Muscle layer of duodenum (tissue), 2 donors: ENCODE measurements at regions not wholly inside any gene's neighbourhood (a gene's known extent, or its start where the extent isn't known, plus 50 kb on each side); places are given as distances from the start of the nearest gene placed in this dataset.

Experiments
- H3K27ac ChIP-seq: one replicate; pipeline ENCODE4 v1.7.0; 2013; ENCODE audit warnings: mild to moderate bottlenecking, low read length
- H3K27me3 ChIP-seq: one replicate; pipeline ENCODE4 v1.7.0; 2013; ENCODE audit warnings: low read depth, mild to moderate bottlenecking, control low read depth, low read length
- H3K36me3 ChIP-seq, 2 donors: one replicate each; pipeline ENCODE4 v1.7.0; 2013; ENCODE audit warnings: low read length in 2 of 2, control low read depth in 1 of 2, mild to moderate bottlenecking in 1 of 2; ENCODE audit not compliant: insufficient read depth in 2 of 2, control insufficient read depth in 1 of 2
- H3K4me1 ChIP-seq, 2 donors: one replicate each; pipeline ENCODE4 v1.7.0; 2013; ENCODE audit warnings: low read length in 2 of 2, mild to moderate bottlenecking in 2 of 2, control low read depth in 1 of 2, moderate library complexity in 1 of 2; ENCODE audit not compliant: insufficient read depth in 2 of 2, control insufficient read depth in 1 of 2
- H3K4me3 ChIP-seq, 2 donors: one replicate each; pipeline ENCODE4 v1.7.0; 2013; ENCODE audit warnings: low read length in 2 of 2, low read depth in 1 of 2, mild to moderate bottlenecking in 1 of 2
- H3K9me3 ChIP-seq, 2 donors: one replicate each; pipeline ENCODE4 v1.7.0; 2013; ENCODE audit warnings: low read length in 2 of 2, control low read depth in 1 of 2, mild to moderate bottlenecking in 1 of 2; ENCODE audit not compliant: control insufficient read depth in 1 of 2
- donor health status: healthy.

GRCh38 chr19:31089681-31090080, 259.6 kb downstream of the TSHZ3 start:
- Histone ChIP-seq H3K27ac (no peak overlapping the region), H3K36me3 (no peaks in the 10 kb centered on the region), H3K9me3 (no peaks in the 10 kb centered on the region), H3K4me1 (no peaks in the 10 kb centered on the region), H3K27me3 (no peaks in the 10 kb centered on the region), H3K4me3 (no peak overlapping the region)

- H3K36me3 ChIP-seq = no peaks in the 10 kb centered on the region
- no peaks in the 10 kb centered on the region for H3K4me1 ChIP-seq
- no peaks in the 10 kb centered on the region for H3K9me3 ChIP-seq
- no peaks in the 10 kb centered on the region for H3K27me3 ChIP-seq
- no peak overlapping the region for H3K4me3 ChIP-seq
- no peak overlapping the region for H3K27ac ChIP-seq
These were observed 264.1 kb downstream of the TSHZ3 start for GRCh38 chr19:31085125-31085524.

- H3K27ac ChIP-seq = no peak overlapping the region
- no peak overlapping the region for H3K4me3 ChIP-seq
- H3K4me1 ChIP-seq = no peaks in the 10 kb centered on the region
- no peaks in the 10 kb centered on the region for H3K9me3 ChIP-seq
- H3K27me3 ChIP-seq = no peaks in the 10 kb centered on the region
- H3K36me3 ChIP-seq = no peaks in the 10 kb centered on the region
These were observed 266.1 kb downstream of the TSHZ3 start for GRCh38 chr19:31083105-31083504.

GRCh38 chr19:31075146-31075655, 274.0 kb downstream of the TSHZ3 start:
- no peaks in the 10 kb centered on the region for H3K27me3 ChIP-seq
- no peak overlapping the region for H3K27ac ChIP-seq
- no peaks in the 10 kb centered on the region for H3K36me3 ChIP-seq
- H3K4me1 ChIP-seq = no peaks in the 10 kb centered on the region
- H3K9me3 ChIP-seq = no peaks in the 10 kb centered on the region
- H3K4me3 ChIP-seq = no peak overlapping the region

GRCh38 chr19:31074199-31075125, 274.8 kb downstream of the TSHZ3 start:
- Histone ChIP-seq H3K9me3 (no peaks in the 10 kb centered on the region), H3K36me3 (no peaks in the 10 kb centered on the region), H3K4me1 (no peaks in the 10 kb centered on the region), H3K4me3 (no peak overlapping the region), H3K27me3 (no peaks in the 10 kb centered on the region), H3K27ac (no peak overlapping the region)

- Histone ChIP-seq H3K27ac (no peak overlapping the region), H3K4me1 (no peaks in the 10 kb centered on the region), H3K4me3 (no peak overlapping the region), H3K27me3 (no peaks in the 10 kb centered on the region), H3K9me3 (no peaks in the 10 kb centered on the region), H3K36me3 (no peaks in the 10 kb centered on the region)
These were observed 275.6 kb downstream of the TSHZ3 start for GRCh38 chr19:31073485-31074198.

GRCh38 chr19:31072451-31072850, 276.8 kb downstream of the TSHZ3 start:
- Histone ChIP-seq H3K9me3 (no peaks in the 10 kb centered on the region), H3K27me3 (no peaks in the 10 kb centered on the region), H3K4me3 (no peak overlapping the region), H3K4me1 (no peaks in the 10 kb centered on the region), H3K36me3 (no peaks in the 10 kb centered on the region), H3K27ac (no peak overlapping the region)

- Histone ChIP-seq H3K4me3 (no peak overlapping the region), H3K27me3 (no peaks in the 10 kb centered on the region), H3K9me3 (no peaks in the 10 kb centered on the region)
These were observed 277.9 kb downstream of the TSHZ3 start for GRCh38 chr19:31071136-31071855.

GRCh38 chr19:31070146-31071065, 278.8 kb downstream of the TSHZ3 start:
- Histone ChIP-seq H3K27ac (no peak overlapping the region), H3K4me3 (no peak overlapping the region), H3K4me1 (no peaks in the 10 kb centered on the region), H3K9me3 (no peaks in the 10 kb centered on the region), H3K27me3 (no peaks in the 10 kb centered on the region), H3K36me3 (no peaks in the 10 kb centered on the region)

More at GRCh38 chr19:31071136-31071855, 277.9 kb downstream of the TSHZ3 start:
- no peak overlapping the region for H3K27ac ChIP-seq
- no peaks in the 10 kb centered on the region for H3K36me3 ChIP-seq
- no peaks in the 10 kb centered on the region for H3K4me1 ChIP-seq

- H3K4me3 ChIP-seq = no peak overlapping the region
- H3K36me3 ChIP-seq = no peaks in the 10 kb centered on the region
- no peaks in the 10 kb centered on the region for H3K9me3 ChIP-seq
- no peaks in the 10 kb centered on the region for H3K27me3 ChIP-seq
- H3K4me1 ChIP-seq = no peaks in the 10 kb centered on the region
- no peak overlapping the region for H3K27ac ChIP-seq
These were observed 281.0 kb downstream of the TSHZ3 start for GRCh38 chr19:31068268-31068667.
